K562 (cell line): ENCODE measurements at regions not wholly inside any gene's neighbourhood (a gene's known extent, or its start where the extent isn't known, plus 50 kb on each side); places are given as distances from the start of the nearest gene placed in this dataset.
A peak's percentile ranks its signal among the peaks of the same experiment; 100 is the strongest.

ENCODE experiments used
- ATAC-seq: fragments of 200-7000 bp; cut with Tn5 transposase; 3 replicates; pipeline ENCODE4 v1.9.1; 2020; ENCODE audit warnings: moderate library complexity
- BruUV-seq: library from RNA; stranded (reverse); fragments of 400-500 nt; replicated peaks from 2 replicates; lab custom pipeline; 2021; lab: Mats Ljungman, UMichigan
- CTCF ChIA-PET: fragments of 300-600 bp; formaldehyde crosslinking; extraction: SDS; loops from one replicate; lab custom pipeline; 2021; ENCODE audit warnings: low intra/inter-chr PET ratio; lab: Yijun Ruan, JAX
- POLR2A ChIA-PET: fragments of 300-600, 350-650 bp; sonication (Branson Sonifier 250); formaldehyde crosslinking; extraction: SDS; loops from one replicate; lab custom pipeline; 2021; ENCODE audit warnings: antibody characterized with exemption, inconsistent platforms; lab: Yijun Ruan, JAX
- DNase-seq, 4 experiments: peaks; one replicate each; pipeline versions ENCODE4 v3.0.0 to v3.0.0-alpha.2; 2011 to 2018; ENCODE audit warnings: low spot score in 3 of 4, mixed read lengths in 3 of 4; ENCODE audit errors: extremely low read depth in 1 of 4
- FAIRE-seq: peaks from 2 replicates; lab custom pipeline; 2011; peaks lifted over from hg19 to GRCh38; lab: Jason Lieb, UNC
- H2AFZ ChIP-seq: 2 replicates; pipeline ENCODE4 v1.6.0; 2011; ENCODE audit warnings: low read depth, low read length, control low read depth, inconsistent platforms
- H3K27ac ChIP-seq: fragments of 200-600 bp; 3 replicates; pipeline ENCODE4 v1.8.0; 2011; ENCODE audit warnings: low read depth, mild to moderate bottlenecking, control low read depth, inconsistent platforms, low read length, moderate library complexity, mixed read lengths; ENCODE audit errors: extremely low read depth
- H3K27me3 ChIP-seq, 2 experiments: fragments of 300-600 bp in 1 of 2; 2 replicates in 1 of 2; 3 replicates in 1 of 2; pipeline versions ENCODE4 v1.6.0 to v1.8.0; 2011; ENCODE audit warnings: inconsistent platforms in 2 of 2, low read length in 2 of 2, mild to moderate bottlenecking in 1 of 2, mixed read lengths in 1 of 2, moderate library complexity in 1 of 2; ENCODE audit not compliant: control insufficient read depth in 2 of 2, insufficient read depth in 2 of 2
- H3K36me3 ChIP-seq: fragments of 300-600 bp; 3 replicates; pipeline ENCODE4 v1.8.0; 2011; ENCODE audit warnings: mild to moderate bottlenecking, low read length, inconsistent platforms; ENCODE audit not compliant: control insufficient read depth, insufficient read depth
- H3K4me1 ChIP-seq, 2 experiments: fragments of 200-600 bp in 1 of 2; replicated peaks in 1 of 2; 2 replicates in 1 of 2; 3 replicates in 1 of 2; pipeline versions ENCODE4 v1.5.1 to v1.8.0; 2011; ENCODE audit warnings: inconsistent platforms in 2 of 2, low read length in 2 of 2, mild to moderate bottlenecking in 1 of 2, mixed read lengths in 1 of 2, moderate library complexity in 1 of 2; ENCODE audit not compliant: control insufficient read depth in 2 of 2, insufficient read depth in 2 of 2
- H3K4me2 ChIP-seq: 2 replicates; pipeline ENCODE4 v1.6.1; 2011; ENCODE audit warnings: low read length, control low read depth, inconsistent platforms, mixed read lengths; ENCODE audit not compliant: insufficient read depth
- H3K4me3 ChIP-seq: fragments of 200-600 bp; sonication (generic), shearing (Covaris generic); 2 replicates; pipeline ENCODE4 v1.5.1; 2016; ENCODE audit warnings: control low read depth, inconsistent platforms
- H3K79me2 ChIP-seq: fragments of 200-600 bp; 3 replicates; pipeline ENCODE4 v1.8.0; 2011; ENCODE audit warnings: low read length, inconsistent platforms; ENCODE audit not compliant: control insufficient read depth, insufficient read depth
- H3K9ac ChIP-seq, 2 experiments: 2 replicates each; pipeline versions ENCODE4 v1.6.0 to v1.6.1; 2011; ENCODE audit warnings: low read depth in 2 of 2, low read length in 2 of 2, control low read depth in 1 of 2, inconsistent platforms in 1 of 2, mild to moderate bottlenecking in 1 of 2, mixed read lengths in 1 of 2; ENCODE audit not compliant: insufficient read depth in 1 of 2
- H3K9me1 ChIP-seq: one replicate; pipeline ENCODE4 v1.6.0; 2011; ENCODE audit warnings: inconsistent platforms, mild to moderate bottlenecking, low read length, moderate library complexity; ENCODE audit not compliant: control insufficient read depth, insufficient read depth
- H3K9me3 ChIP-seq: replicated peaks from 2 replicates; pipeline ENCODE4 v1.5.1; 2011; ENCODE audit warnings: low read depth, low read length, inconsistent platforms; ENCODE audit not compliant: control insufficient read depth, insufficient read depth
- H4K20me1 ChIP-seq: replicated peaks from 2 replicates; pipeline ENCODE4 v1.6.1; 2011; ENCODE audit warnings: low read length, inconsistent platforms, mixed read lengths; ENCODE audit not compliant: control insufficient read depth, insufficient read depth
- BACH1 ChIP-seq: fragments of 200-800 bp; sonication (Bioruptor generic); IDR thresholded peaks from 2 replicates; pipeline ENCODE4 v1.6.1; 2016; ENCODE audit warnings: missing genetic modification characterization, missing compliant biosample characterization
- CREB1 ChIP-seq, 2 experiments: sonication (generic) in 1 of 2; formaldehyde crosslinking in 1 of 2; IDR thresholded peaks; 2 replicates each; pipeline versions ENCODE4 v1.6.1 to v1.8.0; 2012 to 2022; ENCODE audit warnings: inconsistent platforms in 1 of 2, mild to moderate bottlenecking in 1 of 2, missing genetic modification reagents in 1 of 2, moderate library complexity in 1 of 2
- ETV5 ChIP-seq: sonication (generic); formaldehyde crosslinking; IDR thresholded peaks from 2 replicates; pipeline ENCODE4 v1.4.0; 2020; ENCODE audit warnings: low read depth, mild to moderate bottlenecking, missing genetic modification reagents
- ILK ChIP-seq: fragments of 450-650 bp; IDR thresholded peaks from 2 replicates; pipeline ENCODE4 v1.6.1; 2016; ENCODE audit warnings: missing genetic modification characterization, low read depth, mild to moderate bottlenecking, missing compliant biosample characterization, moderate library complexity, borderline replicate concordance
- RFX1 ChIP-seq: fragments of 450-650 bp; IDR thresholded peaks from 2 replicates; pipeline ENCODE4 v1.6.1; 2016; ENCODE audit warnings: mild to moderate bottlenecking, moderate library complexity
- ZFP1 ChIP-seq: fragments of 450-650 bp; formaldehyde crosslinking; IDR thresholded peaks from 2 replicates; pipeline ENCODE4 v1.4.0; 2020; ENCODE audit warnings: mild to moderate bottlenecking, mixed read lengths
- ZNF384 ChIP-seq: IDR thresholded peaks from 2 replicates; pipeline ENCODE4 v1.6.1; 2012; ENCODE audit warnings: low read depth, low read length, improper control_type of control experiment
- WGBS: fragments of 100-300 bp; shearing (Covaris generic); methylation state at CpG from one replicate; pipeline ENCODE4 v1.1.6; 2016; ENCODE audit warnings: low coverage, mixed read lengths; ENCODE audit not compliant: insufficient coverage; ENCODE audit errors: missing lambda C conversion rate; 5-methylcytosine and 5-hydroxymethylcytosine counted together
- in situ Hi-C: fragments of 300-500 bp; cut with MboI; formaldehyde crosslinking; loops from 4 replicates; pipeline ENCODE4 v1.15.0; 2018; ENCODE audit warnings: inconsistent platforms, mixed read lengths
- intact Hi-C: fragments of 100-400 bp; cut with micrococcal nuclease; formaldehyde crosslinking; loops from 2 replicates; pipeline ENCODE4 v1.14.2; 2022
- TF ChIP-seq, protein P1 (sequence below): fragments of 450-650 bp; IDR thresholded peaks from 2 replicates; pipeline ENCODE4 v1.6.1; 2016; ENCODE audit warnings: antibody characterized with exemption

DNA sequence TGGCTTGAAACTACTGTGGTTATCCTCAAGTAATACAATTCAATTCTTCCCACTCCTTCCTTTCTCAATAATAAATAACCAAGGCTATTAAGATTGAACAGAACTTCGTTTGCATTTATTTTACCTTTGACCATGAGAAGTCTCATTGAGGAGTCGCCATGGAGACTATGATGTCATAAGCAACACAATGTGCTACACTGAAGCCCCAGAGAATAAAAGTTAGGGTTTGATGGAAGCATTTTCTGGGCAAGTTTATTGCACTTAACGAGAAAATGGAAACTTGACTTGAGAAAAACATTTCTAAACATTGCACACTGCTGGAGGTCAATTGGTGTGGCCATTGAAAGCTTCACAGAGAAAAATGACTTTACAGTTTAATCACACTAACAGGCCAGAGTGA, 121.5 kb downstream of the FAM76B start:
- in situ Hi-C loops (no loop called here), intact Hi-C loops (no loop called here)
- BruUV-seq: no TSS peak
- DNase-seq (no peak), ATAC-seq (no peak), FAIRE-seq (no peak)
- H3K27me3 ChIP-seq: no peaks in the 10 kb centered on the region
- no peaks in the 10 kb centered on the region for H4K20me1 ChIP-seq
- H3K36me3 ChIP-seq: no peaks in the 10 kb centered on the region
- no peak overlapping the region for H3K9ac ChIP-seq
- 6% methylated on average over 3 of the region's 3 CpGs for WGBS
- ChIA-PET CTCF (no interaction called here), POLR2A (no interaction called here)
- no peak overlapping the region for H2AFZ ChIP-seq
- H3K4me2 ChIP-seq: no peak overlapping the region
- no peak overlapping the region for H3K4me3 ChIP-seq
- no peaks in the 10 kb centered on the region for H3K79me2 ChIP-seq
- no peak for TF ChIP-seq ZFP1 (CRISPR knock-in tag)
- TF ChIP-seq RFX1: peak; percentile 43
- H3K9me3 ChIP-seq: 0 out of 2 replicates have a peak, but pooled peaks cover 2% of the 10 kb centered on the region
- H3K9me1 ChIP-seq: no peaks in the 10 kb centered on the region
- no peaks in the 10 kb centered on the region for H3K4me1 ChIP-seq
- H3K27ac ChIP-seq: no peak overlapping the region

DNA sequence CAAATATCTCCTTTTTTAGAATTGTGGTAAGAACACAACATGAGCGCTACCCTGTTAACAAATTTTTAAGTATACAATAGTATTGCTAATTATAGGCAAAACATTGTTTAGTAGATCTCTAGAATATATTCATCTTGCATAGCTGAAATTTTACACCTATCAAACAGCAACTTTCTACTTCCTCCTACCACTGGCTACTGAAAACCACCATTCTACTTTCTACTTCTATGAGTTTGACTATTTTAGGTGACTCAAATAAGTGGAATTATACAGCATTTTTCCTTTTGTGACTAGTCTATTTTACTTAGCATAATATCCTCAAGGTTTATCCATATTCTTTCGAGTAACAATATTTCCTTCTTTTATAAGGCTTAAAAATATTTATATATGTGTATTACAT, 128.4 kb downstream of the FAM76B start:
- no peak overlapping the region for H3K4me3 ChIP-seq
- intact Hi-C loops (no loop called here), in situ Hi-C loops (no loop called here)
- H4K20me1 ChIP-seq: no peaks in the 10 kb centered on the region
- BruUV-seq: no TSS peak
- no peaks in the 10 kb centered on the region for H3K27me3 ChIP-seq
- H2AFZ ChIP-seq: no peak overlapping the region
- no peak overlapping the region for H3K4me2 ChIP-seq
- ATAC-seq: no peak
- no peak for DNase-seq
- H3K36me3 ChIP-seq: no peaks in the 10 kb centered on the region
- no peaks in the 10 kb centered on the region for H3K9me3 ChIP-seq
- no peaks in the 10 kb centered on the region for H3K4me1 ChIP-seq
- TF ChIP-seq BACH1 (tag): no peak
- no peak for TF ChIP-seq CREB1 (IDR thresholded peaks at IDR 0.05)
- TF ChIP-seq CREB1 (CRISPR knock-in tag; IDR thresholded peaks at IDR 0.05): no peak
- TF ChIP-seq ILK (tag): no peak
- no peak for TF ChIP-seq ZNF384
- TF ChIP-seq ETV5 (CRISPR knock-in tag): no peak
- TF ChIP-seq, protein P1, sequence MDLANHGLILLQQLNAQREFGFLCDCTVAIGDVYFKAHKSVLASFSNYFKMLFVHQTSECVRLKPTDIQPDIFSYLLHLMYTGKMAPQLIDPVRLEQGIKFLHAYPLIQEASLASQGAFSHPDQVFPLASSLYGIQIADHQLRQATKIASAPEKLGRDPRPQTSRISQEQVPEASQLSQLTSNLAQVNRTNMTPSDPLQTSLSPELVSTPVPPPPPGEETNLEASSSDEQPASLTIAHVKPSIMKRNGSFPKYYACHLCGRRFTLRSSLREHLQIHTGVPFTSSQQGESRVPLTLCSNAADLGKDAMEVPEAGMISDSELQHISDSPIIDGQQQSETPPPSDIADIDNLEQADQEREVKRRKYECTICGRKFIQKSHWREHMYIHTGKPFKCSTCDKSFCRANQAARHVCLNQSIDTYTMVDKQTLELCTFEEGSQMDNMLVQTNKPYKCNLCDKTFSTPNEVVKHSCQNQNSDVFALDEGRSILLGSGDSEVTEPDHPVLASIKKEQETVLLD: no peak
- POLR2A ChIA-PET: no interaction called here
- no peak overlapping the region for H3K9ac ChIP-seq
- CTCF ChIA-PET: no interaction called here
- no peaks in the 10 kb centered on the region for H3K9me1 ChIP-seq
- no peaks in the 10 kb centered on the region for H3K79me2 ChIP-seq
- H3K27ac ChIP-seq: no peak overlapping the region
- WGBS: 36% methylated on average over 2 of the region's 2 CpGs
- no peak for FAIRE-seq
